ENCODE measurements at regions not wholly inside any gene's neighbourhood (a gene's known extent, or its start where the extent isn't known, plus 50 kb on each side); places are given as distances from the start of the nearest gene placed in this dataset.
"Not testable (repeated sequence)": the region's sequence is repeated elsewhere in the genome, so short reads cannot be mapped to it uniquely, and the experiment has no call there.

- DNase-seq (ENCODE audit: low read depth): no peak
These were observed 738.0 kb upstream of the AADAT start for GRCh38 chr4:170827562-170828274.

GRCh38 chr4:170818786-170819185, 729.0 kb upstream of the AADAT start:
- no peak for DNase-seq (ENCODE audit: low read depth)

GRCh38 chr4:170805352-170805751, 715.6 kb upstream of the AADAT start:
- no peak for DNase-seq (ENCODE audit: low read depth)

GRCh38 chr4:170804930-170805329, 715.2 kb upstream of the AADAT start:
- no peak for DNase-seq (ENCODE audit: low read depth)

GRCh38 chr4:170803492-170803891, 713.7 kb upstream of the AADAT start:
- DNase-seq (ENCODE audit: low read depth): no peak

GRCh38 chr4:170801771-170802170, 712.0 kb upstream of the AADAT start:
- no peak for DNase-seq (ENCODE audit: low read depth)

GRCh38 chr4:170794525-170794924, 704.8 kb upstream of the AADAT start:
- DNase-seq (ENCODE audit: low read depth): no peak

GRCh38 chr4:170788540-170789051, 698.8 kb upstream of the AADAT start:
- DNase-seq (ENCODE audit: low read depth): not testable (repeated sequence)

- DNase-seq (ENCODE audit: low read depth): no peak
These were observed 687.9 kb upstream of the AADAT start for GRCh38 chr4:170777663-170778062.

- DNase-seq (ENCODE audit: low read depth): no peak
These were observed 687.2 kb upstream of the AADAT start for GRCh38 chr4:170776983-170777382.

GRCh38 chr4:170775851-170776250, 686.1 kb upstream of the AADAT start:
- no peak for DNase-seq (ENCODE audit: low read depth)

GRCh38 chr4:170773709-170774273, 684.0 kb upstream of the AADAT start:
- no peak for DNase-seq (ENCODE audit: low read depth)

GRCh38 chr4:170772429-170772828, 682.7 kb upstream of the AADAT start:
- DNase-seq (ENCODE audit: low read depth): no peak

GRCh38 chr4:170770664-170771063, 680.9 kb upstream of the AADAT start:
- no peak for DNase-seq (ENCODE audit: low read depth)

GRCh38 chr4:170769862-170770261, 680.1 kb upstream of the AADAT start:
- DNase-seq (ENCODE audit: low read depth): no peak

- DNase-seq (ENCODE audit: low read depth): no peak
These were observed 669.2 kb upstream of the AADAT start for GRCh38 chr4:170758988-170759387.

- no peak for DNase-seq (ENCODE audit: low read depth)
These were observed 660.8 kb upstream of the AADAT start for GRCh38 chr4:170750519-170750918.

- DNase-seq (ENCODE audit: low read depth): no peak
These were observed 659.2 kb upstream of the AADAT start for GRCh38 chr4:170748975-170749374.

GRCh38 chr4:170743633-170744032, 653.9 kb upstream of the AADAT start:
- no peak for DNase-seq (ENCODE audit: low read depth)

- DNase-seq (ENCODE audit: low read depth): no peak
These were observed 652.1 kb upstream of the AADAT start for GRCh38 chr4:170741856-170742255.

GRCh38 chr4:170736710-170737109, 647.0 kb upstream of the AADAT start:
- DNase-seq (ENCODE audit: low read depth): no peak

- DNase-seq (ENCODE audit: low read depth): no peak
These were observed 640.1 kb upstream of the AADAT start for GRCh38 chr4:170729897-170730296.

- no peak for DNase-seq (ENCODE audit: low read depth)
These were observed 639.5 kb upstream of the AADAT start for GRCh38 chr4:170729236-170729635.
